Neural progenitor cell (in vitro differentiated cells): ENCODE measurements at regions not wholly inside any gene's neighbourhood (a gene's known extent, or its start where the extent isn't known, plus 50 kb on each side); places are given as distances from the start of the nearest gene placed in this dataset.

ENCODE experiments used
- DNase-seq: peaks from one replicate; pipeline ENCODE4 v3.0.0-alpha.2; 2016; ENCODE audit warnings: low spot score
- H2AFZ ChIP-seq: fragments of 200-600 bp; sonication (generic); replicated peaks from 2 replicates; pipeline ENCODE4 v1.6.1; 2016; ENCODE audit warnings: antibody characterized with exemption
- H3F3A ChIP-seq: fragments of 200-600 bp; sonication (generic); 2 replicates; pipeline ENCODE4 v1.6.1; 2016; ENCODE audit warnings: antibody characterized with exemption, low read depth
- H3K27ac ChIP-seq: fragments of 200-600 bp; sonication (generic); 2 replicates; pipeline ENCODE4 v1.5.1; 2016; ENCODE audit warnings: mild to moderate bottlenecking
- H3K27me3 ChIP-seq: fragments of 200-600 bp; sonication (generic); 2 replicates; pipeline ENCODE4 v1.6.1; 2016; ENCODE audit warnings: mild to moderate bottlenecking, moderate library complexity
- H3K36me3 ChIP-seq: fragments of 200-600 bp; sonication (generic); 2 replicates; pipeline ENCODE4 v1.5.1; 2016
- H3K4me1 ChIP-seq: fragments of 200-600 bp; sonication (generic); 2 replicates; pipeline ENCODE4 v1.6.1; 2016; ENCODE audit warnings: mixed run types
- H3K4me2 ChIP-seq: fragments of 200-600 bp; sonication (generic); 2 replicates; pipeline ENCODE4 v1.6.1; 2016
- H3K4me3 ChIP-seq: fragments of 200-600 bp; sonication (generic); 2 replicates; pipeline ENCODE4 v1.5.1; 2016
- H3K79me2 ChIP-seq: fragments of 200-600 bp; sonication (generic); 2 replicates; pipeline ENCODE4 v1.6.1; 2016; ENCODE audit warnings: low read depth
- H3K9ac ChIP-seq: fragments of 200-600 bp; sonication (generic); 2 replicates; pipeline ENCODE4 v1.6.1; 2016
- H3K9me3 ChIP-seq: fragments of 200-600 bp; sonication (generic); 2 replicates; pipeline ENCODE4 v1.5.1; 2016; ENCODE audit warnings: low read depth
- H4K20me1 ChIP-seq: fragments of 200-600 bp; sonication (generic); 2 replicates; pipeline ENCODE4 v1.6.1; 2016; ENCODE audit warnings: low read depth
- H3K27ac Mint-ChIP-seq: 3 replicates; pipeline ENCODE4 v1.8.0; 2021; ENCODE audit warnings: mixed read lengths
- H3K27me3 Mint-ChIP-seq: 2 replicates; pipeline ENCODE4 v1.8.0; 2022; ENCODE audit warnings: low read depth, mild to moderate bottlenecking, inconsistent platforms, moderate library complexity, mixed read lengths; ENCODE audit not compliant: insufficient read depth
- H3K36me3 Mint-ChIP-seq: 3 replicates; pipeline ENCODE4 v1.8.0; 2021; ENCODE audit warnings: mixed read lengths
- H3K4me1 Mint-ChIP-seq: 3 replicates; pipeline ENCODE4 v1.8.0; 2021; ENCODE audit warnings: mixed read lengths
- H3K4me3 Mint-ChIP-seq: 3 replicates; pipeline ENCODE4 v1.8.0; 2021; ENCODE audit warnings: mild to moderate bottlenecking, moderate library complexity, mixed read lengths
- H3K9me3 Mint-ChIP-seq: 3 replicates; pipeline ENCODE4 v1.8.0; 2020; ENCODE audit warnings: mixed read lengths
- EZH2 ChIP-seq: fragments of 200-600 bp; sonication (generic); IDR thresholded peaks from 2 replicates; pipeline ENCODE4 v1.6.1; 2017; ENCODE audit warnings: antibody characterized with exemption, mild to moderate bottlenecking, moderate library complexity
- EZH2phosphoT487 ChIP-seq: fragments of 200-600 bp; sonication (generic); IDR thresholded peaks from 2 replicates; pipeline ENCODE4 v1.6.1; 2017; ENCODE audit warnings: antibody characterized with exemption
- TF ChIP-seq, protein P1 (sequence below): fragments of 200-600 bp; sonication (generic); IDR thresholded peaks from 2 replicates; pipeline ENCODE4 v1.5.1; 2017; ENCODE audit warnings: antibody characterized with exemption, mild to moderate bottlenecking

GRCh38 chr13:109567315-109567714 lies 219.1 kb downstream of the IRS2 start:
- Histone ChIP-seq H3K4me2 (no peak overlapping the region), H3K4me3 (no peak overlapping the region), H3K4me1 (no peaks in the 10 kb centered on the region), H3K27me3 (no peaks in the 10 kb centered on the region), H3K9ac (no peak overlapping the region), H4K20me1 (no peaks in the 10 kb centered on the region), H3K9me3 (no peaks in the 10 kb centered on the region), H3K27ac (no peak overlapping the region), H2AFZ (no peak overlapping the region), H3F3A (no peaks in the 10 kb centered on the region), H3K36me3 (no peaks in the 10 kb centered on the region), H3K79me2 (no peaks in the 10 kb centered on the region)
- H3K36me3 Mint-ChIP-seq = no peaks in the 10 kb centered on the region
- no peak for DNase-seq
- no peak overlapping the region for H3K4me3 Mint-ChIP-seq
- no peak overlapping the region for H3K27ac Mint-ChIP-seq
- TF ChIP-seq, protein P1, sequence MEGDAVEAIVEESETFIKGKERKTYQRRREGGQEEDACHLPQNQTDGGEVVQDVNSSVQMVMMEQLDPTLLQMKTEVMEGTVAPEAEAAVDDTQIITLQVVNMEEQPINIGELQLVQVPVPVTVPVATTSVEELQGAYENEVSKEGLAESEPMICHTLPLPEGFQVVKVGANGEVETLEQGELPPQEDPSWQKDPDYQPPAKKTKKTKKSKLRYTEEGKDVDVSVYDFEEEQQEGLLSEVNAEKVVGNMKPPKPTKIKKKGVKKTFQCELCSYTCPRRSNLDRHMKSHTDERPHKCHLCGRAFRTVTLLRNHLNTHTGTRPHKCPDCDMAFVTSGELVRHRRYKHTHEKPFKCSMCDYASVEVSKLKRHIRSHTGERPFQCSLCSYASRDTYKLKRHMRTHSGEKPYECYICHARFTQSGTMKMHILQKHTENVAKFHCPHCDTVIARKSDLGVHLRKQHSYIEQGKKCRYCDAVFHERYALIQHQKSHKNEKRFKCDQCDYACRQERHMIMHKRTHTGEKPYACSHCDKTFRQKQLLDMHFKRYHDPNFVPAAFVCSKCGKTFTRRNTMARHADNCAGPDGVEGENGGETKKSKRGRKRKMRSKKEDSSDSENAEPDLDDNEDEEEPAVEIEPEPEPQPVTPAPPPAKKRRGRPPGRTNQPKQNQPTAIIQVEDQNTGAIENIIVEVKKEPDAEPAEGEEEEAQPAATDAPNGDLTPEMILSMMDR = no peak
- TF ChIP-seq EZH2phosphoT487 (no peak), EZH2 (no peak)
- H3K4me1 Mint-ChIP-seq = no peaks in the 10 kb centered on the region
- no peaks in the 10 kb centered on the region for H3K27me3 Mint-ChIP-seq
- H3K9me3 Mint-ChIP-seq = no peaks in the 10 kb centered on the region

- Mint-ChIP-seq H3K4me1 (no peaks in the 10 kb centered on the region), H3K27ac (no peak overlapping the region), H3K9me3 (no peaks in the 10 kb centered on the region), H3K27me3 (no peaks in the 10 kb centered on the region), H3K4me3 (no peak overlapping the region), H3K36me3 (no peaks in the 10 kb centered on the region)
- Histone ChIP-seq H3K4me1 (no peaks in the 10 kb centered on the region), H3K9ac (no peak overlapping the region), H3K4me2 (no peak overlapping the region), H3K27ac (no peak overlapping the region), H3K36me3 (no peaks in the 10 kb centered on the region), H3K9me3 (no peaks in the 10 kb centered on the region), H2AFZ (no peak overlapping the region), H3K4me3 (no peak overlapping the region), H3K27me3 (no peaks in the 10 kb centered on the region), H4K20me1 (no peaks in the 10 kb centered on the region), H3K79me2 (no peaks in the 10 kb centered on the region), H3F3A (no peaks in the 10 kb centered on the region)
- DNase-seq = no peak
- TF ChIP-seq EZH2phosphoT487 = no peak
- TF ChIP-seq, protein P1 = no peak
- TF ChIP-seq EZH2 = no peak
Observed at GRCh38 chr13:109565877-109566276, 220.5 kb downstream of the IRS2 start.

GRCh38 chr13:109548374-109548773 lies 238.0 kb downstream of the IRS2 start:
- H3K27ac ChIP-seq = no peak overlapping the region
- no peaks in the 10 kb centered on the region for H3K36me3 Mint-ChIP-seq
- no peak for DNase-seq
- no peak overlapping the region for H3K4me3 Mint-ChIP-seq
- no peaks in the 10 kb centered on the region for H3K27me3 ChIP-seq
- no peaks in the 10 kb centered on the region for H3K9me3 Mint-ChIP-seq
- H3K79me2 ChIP-seq = no peaks in the 10 kb centered on the region
- no peak for TF ChIP-seq EZH2
- TF ChIP-seq EZH2phosphoT487 = no peak
- TF ChIP-seq, protein P1 = no peak
- H3K4me1 ChIP-seq = peaks cover 22% of the 10 kb centered on the region
- H3K4me3 ChIP-seq = no peak overlapping the region
- no peaks in the 10 kb centered on the region for H3K27me3 Mint-ChIP-seq
- H4K20me1 ChIP-seq = no peaks in the 10 kb centered on the region
- no peak overlapping the region for H3K4me2 ChIP-seq
- no peaks in the 10 kb centered on the region for H3K9me3 ChIP-seq
- H3F3A ChIP-seq = peaks cover 13% of the 10 kb centered on the region
- H3K4me1 Mint-ChIP-seq = peaks cover 50% of the 10 kb centered on the region
- no peak overlapping the region for H3K9ac ChIP-seq
- no peaks in the 10 kb centered on the region for H3K36me3 ChIP-seq
- H2AFZ ChIP-seq = no peak overlapping the region
- H3K27ac Mint-ChIP-seq = no peak overlapping the region
